Erythroblast (primary cell): ENCODE measurements at regions not wholly inside any gene's neighbourhood (a gene's known extent, or its start where the extent isn't known, plus 50 kb on each side); places are given as distances from the start of the nearest gene placed in this dataset.

Experiments
- GATA1 ChIP-seq: IDR thresholded peaks from 2 replicates; pipeline ENCODE4 v1.6.1; 2011; ENCODE audit warnings: low read depth, mild to moderate bottlenecking, control low read depth, low read length, moderate library complexity
- POLR2A ChIP-seq: IDR thresholded peaks from 2 replicates; pipeline ENCODE4 v1.6.1; 2011; ENCODE audit warnings: mild to moderate bottlenecking, low read length

DNA sequence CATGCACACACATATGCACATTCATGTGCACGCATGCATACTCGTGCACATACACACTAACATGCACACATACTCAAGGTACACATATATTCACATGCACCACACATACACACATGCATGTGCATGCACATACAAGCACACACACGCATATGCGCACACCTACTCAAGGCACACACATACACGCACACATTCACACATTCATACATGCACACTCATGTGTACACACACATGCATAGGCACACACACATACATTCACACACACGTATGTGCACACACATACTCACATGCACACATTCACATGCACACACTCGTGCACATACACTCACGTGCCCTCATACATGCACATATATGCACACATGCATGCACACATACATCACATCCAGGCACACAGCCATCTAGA lies 489.0 kb downstream of the MN1 start:
- TF ChIP-seq POLR2A (no peak), GATA1 (no peak)
